CD4-positive, alpha-beta memory T cell (primary cell): ENCODE measurements at regions not wholly inside any gene's neighbourhood (a gene's known extent, or its start where the extent isn't known, plus 50 kb on each side); places are given as distances from the start of the nearest gene placed in this dataset.

ENCODE experiments used
- CTCF ChIA-PET: fragments of 350-600 bp; sonication (Branson Sonifier 250); formaldehyde crosslinking; loops from one replicate; lab custom pipeline; 2021; ENCODE audit warnings: inconsistent platforms; ENCODE audit not compliant: partially characterized antibody; lab: Charles Lee
- POLR2A ChIA-PET: fragments of 350-600 bp; sonication (Branson Sonifier 250); formaldehyde crosslinking; loops from one replicate; lab custom pipeline; 2021; ENCODE audit not compliant: partially characterized antibody; lab: Charles Lee
- DNase-seq, 5 donors: peaks; one replicate each; pipeline versions ENCODE4 v3.0.0 to v3.0.0-alpha.2; 2020 to 2022; ENCODE audit warnings: mixed read lengths in 1 of 5
- H3K27ac ChIP-seq: one replicate; pipeline ENCODE4 v1.7.0; 2013; ENCODE audit warnings: low read depth, low read length
- H3K27me3 ChIP-seq: 2 replicates; pipeline ENCODE4 v1.7.0; 2013; ENCODE audit warnings: mild to moderate bottlenecking, low read length, moderate library complexity; ENCODE audit not compliant: insufficient read depth
- H3K36me3 ChIP-seq: 2 replicates; pipeline ENCODE4 v1.7.0; 2013; ENCODE audit warnings: mild to moderate bottlenecking, low read length, moderate library complexity; ENCODE audit not compliant: insufficient read depth
- H3K4me1 ChIP-seq: 2 replicates; pipeline ENCODE4 v1.7.0; 2013; ENCODE audit warnings: mild to moderate bottlenecking, low read length, moderate library complexity; ENCODE audit not compliant: insufficient read depth
- H3K4me3 ChIP-seq, 2 donors: one replicate each; pipeline ENCODE4 v1.7.0; 2013; ENCODE audit warnings: low read length in 2 of 2, mild to moderate bottlenecking in 1 of 2
- H3K9me3 ChIP-seq, 2 donors: one replicate each; pipeline ENCODE4 v1.7.0; 2013; ENCODE audit warnings: low read length in 2 of 2, control low read depth in 1 of 2; ENCODE audit not compliant: control insufficient read depth in 1 of 2
- H3K27ac Mint-ChIP-seq, 7 donors: one replicate each; pipeline ENCODE4 v1.8.0; 2020 to 2021; ENCODE audit warnings: mixed read lengths in 7 of 7, mild to moderate bottlenecking in 6 of 7, inconsistent platforms in 3 of 7, moderate library complexity in 3 of 7
- H3K27me3 Mint-ChIP-seq, 2 donors: one replicate each; pipeline ENCODE4 v1.8.0; 2020 to 2021; ENCODE audit warnings: mixed read lengths in 2 of 2
- H3K36me3 Mint-ChIP-seq, 2 donors: one replicate each; pipeline ENCODE4 v1.8.0; 2020 to 2021; ENCODE audit warnings: mixed read lengths in 2 of 2, inconsistent platforms in 1 of 2, mild to moderate bottlenecking in 1 of 2
- H3K4me1 Mint-ChIP-seq, 4 donors: one replicate each; pipeline ENCODE4 v1.8.0; 2020 to 2021; ENCODE audit warnings: mixed read lengths in 4 of 4, mild to moderate bottlenecking in 1 of 4
- H3K4me3 Mint-ChIP-seq, 8 donors: one replicate each; pipeline ENCODE4 v1.8.0; 2020 to 2021; ENCODE audit warnings: mixed read lengths in 8 of 8, mild to moderate bottlenecking in 7 of 8, moderate library complexity in 6 of 8, inconsistent platforms in 3 of 8
- H3K9me3 Mint-ChIP-seq, 8 donors: one replicate each; pipeline ENCODE4 v1.8.0; 2020 to 2021; ENCODE audit warnings: mixed read lengths in 8 of 8, mild to moderate bottlenecking in 5 of 8, inconsistent platforms in 3 of 8, moderate library complexity in 1 of 8
- intact Hi-C: fragments of 100-400 bp; cut with micrococcal nuclease; formaldehyde crosslinking; loops from one replicate; pipeline ENCODE4 v1.15.1; 2023

- no peaks in the 10 kb centered on the region for H3K4me1 ChIP-seq
- H3K4me3 Mint-ChIP-seq, result no peak overlapping the region
- intact Hi-C loops, result no loop called here
- H3K9me3 Mint-ChIP-seq, result peaks cover 0 to 7% (median 0%) of the 10 kb centered on the region in 8 donors
- no peak overlapping the region for H3K27ac ChIP-seq
- H3K9me3 ChIP-seq, result no peaks in the 10 kb centered on the region
- no peak overlapping the region for H3K4me3 ChIP-seq
- ChIA-PET CTCF (no interaction called here), POLR2A (no interaction called here)
- H3K27me3 Mint-ChIP-seq, result peaks cover 0 to 2% of the 10 kb centered on the region in 2 donors
- H3K27ac Mint-ChIP-seq, result no peak overlapping the region
- no peak for DNase-seq
- H3K36me3 ChIP-seq, result no peaks in the 10 kb centered on the region
- no peaks in the 10 kb centered on the region for H3K27me3 ChIP-seq
- peaks cover 3 to 8% (median 4%) of the 10 kb centered on the region in 4 donors for H3K4me1 Mint-ChIP-seq
- peaks cover 0 to 19% of the 10 kb centered on the region in 2 donors for H3K36me3 Mint-ChIP-seq
These were observed 328.9 kb upstream of the CBLB start for GRCh38 chr3:106197532-106198194.

- peak overlapping the region in 2 of 7 donors; percentile 10 to 59 for H3K27ac Mint-ChIP-seq
- CTCF ChIA-PET, result interaction anchor here (0.6 kb wide), 1 partner anchor 8 kb away, joined by 3 read pairs; no protein-coding TSS in a partner anchor
These were observed 335.5 kb upstream of the CBLB start for GRCh38 chr3:106204160-106204868.

GRCh38 chr3:106206146-106206545 is 337.3 kb upstream of the CBLB start:
- H3K27me3 Mint-ChIP-seq, result no peaks in the 10 kb centered on the region
- no peaks in the 10 kb centered on the region for H3K36me3 ChIP-seq
- H3K27me3 ChIP-seq, result no peaks in the 10 kb centered on the region
- H3K27ac ChIP-seq, result no peak overlapping the region
- H3K36me3 Mint-ChIP-seq, result no peaks in the 10 kb centered on the region
- peak overlapping the region; percentile 59 to 88 (median 81) for H3K27ac Mint-ChIP-seq
- CTCF ChIA-PET, result interaction anchor here (1.0 to 1.4 kb wide), 3 partner anchors 8 to 519 kb away, joined by 3 read pairs; no protein-coding TSS in a partner anchor
- DNase-seq, result peak; percentile 21 to 43 (median 30)
- H3K9me3 Mint-ChIP-seq, result peaks cover 0 to 2% (median 0%) of the 10 kb centered on the region in 8 donors
- POLR2A ChIA-PET, result interaction anchor here (0.7 to 1.8 kb wide), 4 partner anchors 33 to 378 kb away, joined by 3 to 6 read pairs (median 3); partner anchors contain the start of gene CBLB
- intact Hi-C loops, result loop anchor here (5.0 to 10.0 kb wide), 3 partner anchors 34 to 451 kb away; partner anchors contain the start of gene CBLB
- peaks cover 24 to 38% (median 27%) of the 10 kb centered on the region in 4 donors for H3K4me1 Mint-ChIP-seq
- peak overlapping the region in 1 of 2 donors; percentile 2 for H3K4me3 ChIP-seq
- H3K4me3 Mint-ChIP-seq, result peak overlapping the region; percentile 31 to 84 (median 77)
- H3K9me3 ChIP-seq, result no peaks in the 10 kb centered on the region
- peaks cover 28% of the 10 kb centered on the region for H3K4me1 ChIP-seq

More at GRCh38 chr3:106204160-106204868, 335.5 kb upstream of the CBLB start:
- H3K4me3 ChIP-seq, result no peak overlapping the region
- H3K4me1 ChIP-seq, result peaks cover 25% of the 10 kb centered on the region
- no peaks in the 10 kb centered on the region for H3K36me3 ChIP-seq
- no peaks in the 10 kb centered on the region for H3K9me3 ChIP-seq
- H3K4me3 Mint-ChIP-seq, result no peak overlapping the region
- POLR2A ChIA-PET, result no interaction called here
- peaks cover 0 to 2% (median 0%) of the 10 kb centered on the region in 8 donors for H3K9me3 Mint-ChIP-seq
- no peak overlapping the region for H3K27ac ChIP-seq
- intact Hi-C loops, result loop anchor here (10.0 kb wide), 1 partner anchor 450 kb away; no protein-coding TSS in a partner anchor
- no peaks in the 10 kb centered on the region for H3K36me3 Mint-ChIP-seq
- no peaks in the 10 kb centered on the region for H3K27me3 ChIP-seq
- H3K4me1 Mint-ChIP-seq, result peaks cover 20 to 28% (median 22%) of the 10 kb centered on the region in 4 donors
- H3K27me3 Mint-ChIP-seq, result no peaks in the 10 kb centered on the region
- no peak for DNase-seq

DNA sequence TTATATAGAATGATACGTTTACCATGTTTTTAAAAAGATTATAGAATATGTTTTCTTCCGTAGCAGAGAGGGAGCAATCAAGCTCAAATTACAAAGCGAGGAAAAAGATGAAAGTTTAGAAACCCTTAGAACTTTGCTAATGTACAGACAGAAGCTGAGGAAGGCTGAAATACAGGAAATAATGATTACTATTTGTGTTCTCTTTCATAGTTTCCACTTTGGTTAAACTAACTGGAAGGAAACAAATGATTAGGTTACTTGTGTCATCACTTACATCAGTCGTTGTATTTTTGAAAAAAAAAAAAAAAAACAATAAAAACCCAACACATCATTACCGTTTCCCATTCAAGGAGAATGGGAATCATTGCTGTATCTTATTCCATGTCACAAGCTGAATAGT is 337.8 kb upstream of the CBLB start:
- H3K9me3 ChIP-seq, result no peaks in the 10 kb centered on the region
- Mint-ChIP-seq H3K27ac (peak overlapping the region; percentile 59 to 88 (median 81)), H3K36me3 (no peaks in the 10 kb centered on the region), H3K4me3 (peak overlapping the region; percentile 31 to 84 (median 80)), H3K27me3 (no peaks in the 10 kb centered on the region), H3K9me3 (peaks cover 0 to 2% (median 0%) of the 10 kb centered on the region in 8 donors), H3K4me1 (peaks cover 27 to 43% (median 31%) of the 10 kb centered on the region in 4 donors)
- H3K4me1 ChIP-seq, result peaks cover 29% of the 10 kb centered on the region
- intact Hi-C loops, result loop anchor here (5.0 to 10.0 kb wide), 3 partner anchors 34 to 452 kb away; partner anchors contain the start of gene CBLB
- peak in 2 of 5 donors; percentile 18 to 23 for DNase-seq
- H3K27me3 ChIP-seq, result no peaks in the 10 kb centered on the region
- H3K36me3 ChIP-seq, result no peaks in the 10 kb centered on the region
- H3K4me3 ChIP-seq, result peak overlapping the region in 1 of 2 donors; percentile 2
- CTCF ChIA-PET, result interaction anchor here (1.0 to 1.4 kb wide), 2 partner anchors 8 to 519 kb away, joined by 3 read pairs; no protein-coding TSS in a partner anchor
- H3K27ac ChIP-seq, result no peak overlapping the region
- POLR2A ChIA-PET, result interaction anchor here (0.9 to 1.8 kb wide), 2 partner anchors 338 to 366 kb away, joined by 3 to 6 read pairs; partner anchors contain the start of gene CBLB

GRCh38 chr3:106208251-106208650 is 339.4 kb upstream of the CBLB start:
- H3K27me3 ChIP-seq, result no peaks in the 10 kb centered on the region
- intact Hi-C loops, result loop anchor here (2.0 to 10.0 kb wide), 5 partner anchors 36 to 521 kb away; partner anchors contain the start of gene CBLB
- no peaks in the 10 kb centered on the region for H3K36me3 Mint-ChIP-seq
- no peaks in the 10 kb centered on the region for H3K9me3 ChIP-seq
- H3K4me1 Mint-ChIP-seq, result peaks cover 27 to 44% (median 31%) of the 10 kb centered on the region in 4 donors
- H3K27ac Mint-ChIP-seq, result peak overlapping the region in 2 of 7 donors; percentile 58 to 64
- ChIA-PET CTCF (no interaction called here), POLR2A (no interaction called here)
- H3K27me3 Mint-ChIP-seq, result no peaks in the 10 kb centered on the region
- H3K4me3 ChIP-seq, result no peak overlapping the region
- no peaks in the 10 kb centered on the region for H3K36me3 ChIP-seq
- no peak for DNase-seq
- H3K9me3 Mint-ChIP-seq, result peaks cover 0 to 2% (median 0%) of the 10 kb centered on the region in 8 donors
- peaks cover 29% of the 10 kb centered on the region for H3K4me1 ChIP-seq
- no peak overlapping the region for H3K27ac ChIP-seq
- no peak overlapping the region for H3K4me3 Mint-ChIP-seq

DNA sequence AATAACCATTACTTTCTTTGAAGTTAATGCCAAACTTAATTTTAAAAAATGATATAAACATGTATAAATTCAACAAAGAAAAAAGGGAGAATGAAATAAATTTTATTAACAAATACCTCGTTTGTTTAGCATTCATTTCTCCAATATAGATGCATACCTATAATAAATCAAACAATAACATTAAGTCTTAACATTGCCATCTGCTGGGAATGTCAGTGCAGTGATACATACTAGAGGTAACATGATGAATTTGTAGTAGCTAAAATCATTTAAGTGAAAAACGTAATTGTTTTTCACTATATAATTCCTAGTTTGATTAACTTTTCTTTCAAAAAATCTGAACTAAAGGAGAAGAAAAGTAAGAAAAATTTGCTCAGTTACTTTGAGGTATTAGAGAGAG is 340.2 kb upstream of the CBLB start:
- POLR2A ChIA-PET, result no interaction called here
- Mint-ChIP-seq H3K4me3 (peak overlapping the region in 1 of 8 donors; percentile 1), H3K4me1 (peaks cover 27 to 44% (median 31%) of the 10 kb centered on the region in 4 donors)

More for the DNA sequence above, 340.2 kb upstream of the CBLB start:
- Mint-ChIP-seq H3K36me3 (no peaks in the 10 kb centered on the region), H3K27ac (no peak overlapping the region), H3K27me3 (no peaks in the 10 kb centered on the region), H3K9me3 (peaks cover 0 to 2% (median 0%) of the 10 kb centered on the region in 8 donors)
- no peaks in the 10 kb centered on the region for H3K9me3 ChIP-seq
- CTCF ChIA-PET, result interaction anchor here (1.0 kb wide), 1 partner anchor 399 kb away, joined by 3 read pairs; no protein-coding TSS in a partner anchor
- H3K27ac ChIP-seq, result no peak overlapping the region
- DNase-seq, result no peak
- H3K27me3 ChIP-seq, result no peaks in the 10 kb centered on the region
- H3K4me1 ChIP-seq, result peaks cover 29% of the 10 kb centered on the region
- H3K4me3 ChIP-seq, result no peak overlapping the region
- intact Hi-C loops, result loop anchor here (2.0 to 10.0 kb wide), 5 partner anchors 37 to 522 kb away; partner anchors contain the start of gene CBLB
- no peaks in the 10 kb centered on the region for H3K36me3 ChIP-seq
